ENCODE measurements at regions not wholly inside any gene's neighbourhood (a gene's known extent, or its start where the extent isn't known, plus 50 kb on each side); places are given as distances from the start of the nearest gene placed in this dataset.

- no peak overlapping the region for H2BK5ac ChIP-seq (ENCODE audit: low read length)
- no peak overlapping the region for H4K8ac ChIP-seq (ENCODE audit: low read depth, low read length)
- no peak overlapping the region for H3K4ac ChIP-seq (ENCODE audit: low read depth, low read length)
- no peak overlapping the region for H2BK120ac ChIP-seq (ENCODE audit: low read depth, low read length)
- H3K4me2 ChIP-seq (ENCODE audit: low read length), result no peak overlapping the region
- H3K36me3 ChIP-seq (ENCODE audit: control insufficient read depth, insufficient read depth, low read length), result no peaks in the 10 kb centered on the region
- H3K27me3 ChIP-seq (ENCODE audit: insufficient read depth, low read length, poor library complexity), result no peaks in the 10 kb centered on the region
- DNase-seq, result no peak
- H3K4me3 ChIP-seq (ENCODE audit: low read length), result no peak overlapping the region
- no peak overlapping the region for H4K5ac ChIP-seq (ENCODE audit: low read length)
- no peaks in the 10 kb centered on the region for H3K79me1 ChIP-seq (ENCODE audit: low read length)
- WGBS (ENCODE audit: extremely low coverage, insufficient coverage, low lambda C conversion rate), result no CpG with 5 or more reads among the region's 3 CpGs
- no peak overlapping the region for H3K18ac ChIP-seq (ENCODE audit: low read length)
- no peak overlapping the region for H3K23ac ChIP-seq (ENCODE audit: low read length)
- no peak overlapping the region for H2BK15ac ChIP-seq (replicated peaks; ENCODE audit: low read depth)
- no peak overlapping the region for H3K27ac ChIP-seq (ENCODE audit: low read depth, low read length)
- H2AK5ac ChIP-seq (ENCODE audit: low read length), result no peak overlapping the region
- H3K79me2 ChIP-seq (ENCODE audit: control insufficient read depth, insufficient read depth, low read length), result no peaks in the 10 kb centered on the region
- no peak overlapping the region for H3K56ac ChIP-seq (ENCODE audit: low read length)
- H3K9ac ChIP-seq (ENCODE audit: low read length), result no peak overlapping the region
- H3K4me1 ChIP-seq (ENCODE audit: control insufficient read depth, low read depth, low read length), result no peaks in the 10 kb centered on the region
Measured at GRCh38 chr14:80427101-80427500, 215.8 kb upstream of the DIO2 start.

DNA sequence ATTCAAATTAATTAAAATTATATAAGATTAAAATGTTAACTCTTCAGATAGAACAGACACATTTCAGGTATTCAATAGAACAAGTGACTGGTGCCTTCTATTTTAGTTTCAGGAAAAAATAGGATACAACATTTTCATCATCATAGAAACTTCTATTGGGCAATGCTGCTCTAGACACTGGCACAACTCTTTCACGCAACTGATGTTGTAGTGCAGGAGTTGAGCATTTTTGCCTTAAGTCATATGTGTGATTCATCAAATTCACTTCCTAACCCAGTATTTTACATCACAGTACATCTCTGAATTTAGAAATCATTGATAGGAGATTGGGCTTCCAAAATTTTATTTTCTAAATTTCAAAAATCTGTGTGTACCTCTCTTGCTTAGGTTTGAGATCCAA is 215.4 kb upstream of the DIO2 start:
- no peak overlapping the region for H3K27ac ChIP-seq (ENCODE audit: low read depth, low read length)
- H2AK5ac ChIP-seq (ENCODE audit: low read length), result no peak overlapping the region
- no peak overlapping the region for H2BK5ac ChIP-seq (ENCODE audit: low read length)
- WGBS (ENCODE audit: extremely low coverage, insufficient coverage, low lambda C conversion rate), result no CpG with 5 or more reads among the region's 1 CpG
- no peak overlapping the region for H3K4me2 ChIP-seq (ENCODE audit: low read length)
- H3K4me1 ChIP-seq (ENCODE audit: control insufficient read depth, low read depth, low read length), result no peaks in the 10 kb centered on the region
- no peak overlapping the region for H2BK120ac ChIP-seq (ENCODE audit: low read depth, low read length)
- no peak overlapping the region for H3K56ac ChIP-seq (ENCODE audit: low read length)
- H3K9ac ChIP-seq (ENCODE audit: low read length), result no peak overlapping the region
- no peaks in the 10 kb centered on the region for H3K79me1 ChIP-seq (ENCODE audit: low read length)
- H3K23ac ChIP-seq (ENCODE audit: low read length), result no peak overlapping the region
- no peak for DNase-seq
- H3K36me3 ChIP-seq (ENCODE audit: control insufficient read depth, insufficient read depth, low read length), result no peaks in the 10 kb centered on the region
- H3K79me2 ChIP-seq (ENCODE audit: control insufficient read depth, insufficient read depth, low read length), result no peaks in the 10 kb centered on the region
- H4K8ac ChIP-seq (ENCODE audit: low read depth, low read length), result no peak overlapping the region
- no peak overlapping the region for H3K4me3 ChIP-seq (ENCODE audit: low read length)
- no peaks in the 10 kb centered on the region for H3K27me3 ChIP-seq (ENCODE audit: insufficient read depth, low read length, poor library complexity)
- H4K5ac ChIP-seq (ENCODE audit: low read length), result no peak overlapping the region
- H3K4ac ChIP-seq (ENCODE audit: low read depth, low read length), result no peak overlapping the region
- no peak overlapping the region for H2BK15ac ChIP-seq (replicated peaks; ENCODE audit: low read depth)
- no peak overlapping the region for H3K18ac ChIP-seq (ENCODE audit: low read length)

DNA sequence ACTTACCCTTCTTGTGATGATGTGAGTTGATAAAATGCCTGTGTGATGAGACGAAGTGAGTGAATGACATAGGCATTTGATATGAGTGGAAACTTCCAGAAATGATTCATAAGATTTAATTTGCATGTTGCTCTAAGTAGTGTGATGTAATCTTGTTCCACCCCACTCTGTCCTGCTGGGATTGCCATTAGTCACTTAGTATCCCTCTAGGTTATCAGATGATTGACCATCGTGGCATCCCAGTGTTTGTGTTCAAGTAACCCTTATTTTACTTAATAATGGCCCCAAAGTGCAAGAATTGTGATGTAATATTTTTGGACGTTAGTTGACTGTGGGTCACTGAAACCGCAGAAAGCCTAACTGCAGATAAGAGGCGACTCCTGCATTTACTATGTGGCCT is 214.4 kb upstream of the DIO2 start:
- no peak overlapping the region for H4K8ac ChIP-seq (ENCODE audit: low read depth, low read length)
- H3K36me3 ChIP-seq (ENCODE audit: control insufficient read depth, insufficient read depth, low read length), result no peaks in the 10 kb centered on the region
- no peak overlapping the region for H3K4ac ChIP-seq (ENCODE audit: low read depth, low read length)
- no peaks in the 10 kb centered on the region for H3K4me1 ChIP-seq (ENCODE audit: control insufficient read depth, low read depth, low read length)
- DNase-seq, result peak; percentile 32
- no peak overlapping the region for H3K9ac ChIP-seq (ENCODE audit: low read length)
- no peak overlapping the region for H3K4me2 ChIP-seq (ENCODE audit: low read length)
- H3K23ac ChIP-seq (ENCODE audit: low read length), result no peak overlapping the region
- H2BK15ac ChIP-seq (replicated peaks; ENCODE audit: low read depth), result no peak overlapping the region
- no peak overlapping the region for H3K18ac ChIP-seq (ENCODE audit: low read length)
- H3K27ac ChIP-seq (ENCODE audit: low read depth, low read length), result no peak overlapping the region
- no peak overlapping the region for H2BK5ac ChIP-seq (ENCODE audit: low read length)
- no peak overlapping the region for H4K5ac ChIP-seq (ENCODE audit: low read length)
- H2AK5ac ChIP-seq (ENCODE audit: low read length), result no peak overlapping the region
- no CpG with 5 or more reads among the region's 5 CpGs for WGBS (ENCODE audit: extremely low coverage, insufficient coverage, low lambda C conversion rate)
- H3K79me2 ChIP-seq (ENCODE audit: control insufficient read depth, insufficient read depth, low read length), result no peaks in the 10 kb centered on the region
- no peaks in the 10 kb centered on the region for H3K79me1 ChIP-seq (ENCODE audit: low read length)
- no peak overlapping the region for H3K4me3 ChIP-seq (ENCODE audit: low read length)
- no peak overlapping the region for H3K56ac ChIP-seq (ENCODE audit: low read length)
- H2BK120ac ChIP-seq (ENCODE audit: low read depth, low read length), result no peak overlapping the region
- H3K27me3 ChIP-seq (ENCODE audit: insufficient read depth, low read length, poor library complexity), result no peaks in the 10 kb centered on the region

DNA sequence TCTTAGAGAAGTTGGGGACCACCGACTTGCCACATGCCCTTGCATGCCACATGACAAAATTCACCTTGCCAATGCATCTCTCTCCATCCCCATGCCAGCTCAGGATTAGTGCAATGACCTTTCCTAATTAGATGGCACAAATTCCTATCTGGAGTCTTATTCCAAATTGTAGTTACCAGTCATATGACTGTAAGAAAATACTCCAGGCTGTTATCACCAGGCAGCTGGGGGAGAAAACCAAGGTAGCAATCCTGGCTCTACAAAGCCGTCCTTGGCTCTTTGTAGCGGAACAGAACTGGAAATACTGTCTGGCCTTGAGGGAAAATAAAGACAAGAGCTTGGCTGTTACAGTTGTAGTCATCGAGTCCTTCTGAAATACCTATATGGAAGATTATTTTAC is 208.5 kb upstream of the DIO2 start:
- Histone ChIP-seq H2BK5ac (ENCODE audit: low read length) (no peak overlapping the region), H3K4me2 (ENCODE audit: low read length) (no peak overlapping the region), H3K27me3 (ENCODE audit: insufficient read depth, low read length, poor library complexity) (no peaks in the 10 kb centered on the region), H2BK15ac (replicated peaks; ENCODE audit: low read depth) (no peak overlapping the region), H3K79me1 (ENCODE audit: low read length) (no peaks in the 10 kb centered on the region), H4K5ac (ENCODE audit: low read length) (no peak overlapping the region), H2BK120ac (ENCODE audit: low read depth, low read length) (no peak overlapping the region), H4K8ac (ENCODE audit: low read depth, low read length) (no peak overlapping the region), H3K56ac (ENCODE audit: low read length) (no peak overlapping the region), H3K4ac (ENCODE audit: low read depth, low read length) (no peak overlapping the region), H2AK5ac (ENCODE audit: low read length) (no peak overlapping the region), H3K18ac (ENCODE audit: low read length) (no peak overlapping the region), H3K79me2 (ENCODE audit: control insufficient read depth, insufficient read depth, low read length) (no peaks in the 10 kb centered on the region), H3K23ac (ENCODE audit: low read length) (no peak overlapping the region), H3K9ac (ENCODE audit: low read length) (no peak overlapping the region), H3K4me3 (ENCODE audit: low read length) (no peak overlapping the region), H3K27ac (ENCODE audit: low read depth, low read length) (no peak overlapping the region), H3K4me1 (ENCODE audit: control insufficient read depth, low read depth, low read length) (no peaks in the 10 kb centered on the region), H3K36me3 (ENCODE audit: control insufficient read depth, insufficient read depth, low read length) (no peaks in the 10 kb centered on the region)
- no peak for DNase-seq
- no CpG with 5 or more reads among the region's 4 CpGs for WGBS (ENCODE audit: extremely low coverage, insufficient coverage, low lambda C conversion rate)

DNA sequence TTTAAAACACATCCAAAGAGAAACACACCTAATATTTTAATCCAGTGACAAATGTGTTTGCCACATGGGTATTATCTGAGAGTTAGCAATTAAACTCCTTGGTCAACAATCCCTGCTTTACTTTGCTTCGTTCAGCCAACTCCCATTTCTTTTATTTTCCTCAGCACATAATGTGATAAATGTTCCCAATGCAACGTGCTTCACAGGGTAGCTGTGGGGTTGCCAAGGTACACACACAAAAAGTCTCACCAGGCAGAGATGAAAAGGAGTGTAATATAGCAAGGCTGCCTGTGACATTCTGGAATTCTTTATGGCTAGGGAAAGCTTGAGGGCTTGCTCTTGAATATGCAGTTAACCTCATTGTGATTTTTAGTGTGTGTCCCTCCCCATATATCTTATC is 208.0 kb upstream of the DIO2 start:
- no peak overlapping the region for H3K4ac ChIP-seq (ENCODE audit: low read depth, low read length)
- no peaks in the 10 kb centered on the region for H3K4me1 ChIP-seq (ENCODE audit: control insufficient read depth, low read depth, low read length)
- no peak overlapping the region for H2BK120ac ChIP-seq (ENCODE audit: low read depth, low read length)
- H3K9ac ChIP-seq (ENCODE audit: low read length), result no peak overlapping the region
- H3K27me3 ChIP-seq (ENCODE audit: insufficient read depth, low read length, poor library complexity), result no peaks in the 10 kb centered on the region
- no peak overlapping the region for H3K4me2 ChIP-seq (ENCODE audit: low read length)
- H3K79me2 ChIP-seq (ENCODE audit: control insufficient read depth, insufficient read depth, low read length), result no peaks in the 10 kb centered on the region
- no peaks in the 10 kb centered on the region for H3K79me1 ChIP-seq (ENCODE audit: low read length)
- no peak overlapping the region for H2AK5ac ChIP-seq (ENCODE audit: low read length)
- DNase-seq, result no peak
- no CpG with 5 or more reads among the region's 2 CpGs for WGBS (ENCODE audit: extremely low coverage, insufficient coverage, low lambda C conversion rate)
- no peak overlapping the region for H2BK15ac ChIP-seq (replicated peaks; ENCODE audit: low read depth)
- no peak overlapping the region for H3K4me3 ChIP-seq (ENCODE audit: low read length)
- no peak overlapping the region for H3K27ac ChIP-seq (ENCODE audit: low read depth, low read length)
- no peak overlapping the region for H4K5ac ChIP-seq (ENCODE audit: low read length)
- no peaks in the 10 kb centered on the region for H3K36me3 ChIP-seq (ENCODE audit: control insufficient read depth, insufficient read depth, low read length)
- H3K23ac ChIP-seq (ENCODE audit: low read length), result no peak overlapping the region
- H2BK5ac ChIP-seq (ENCODE audit: low read length), result no peak overlapping the region
- H3K18ac ChIP-seq (ENCODE audit: low read length), result no peak overlapping the region
- H3K56ac ChIP-seq (ENCODE audit: low read length), result no peak overlapping the region
- H4K8ac ChIP-seq (ENCODE audit: low read depth, low read length), result no peak overlapping the region

GRCh38 chr14:80415636-80416035 is 204.3 kb upstream of the DIO2 start:
- DNase-seq, result no peak
- H4K5ac ChIP-seq (ENCODE audit: low read length), result no peak overlapping the region
- no peak overlapping the region for H2AK5ac ChIP-seq (ENCODE audit: low read length)
- H3K4me3 ChIP-seq (ENCODE audit: low read length), result no peak overlapping the region
- H3K4me1 ChIP-seq (ENCODE audit: control insufficient read depth, low read depth, low read length), result no peaks in the 10 kb centered on the region
- H3K4ac ChIP-seq (ENCODE audit: low read depth, low read length), result no peak overlapping the region
- H3K79me1 ChIP-seq (ENCODE audit: low read length), result no peaks in the 10 kb centered on the region
- no peaks in the 10 kb centered on the region for H3K36me3 ChIP-seq (ENCODE audit: control insufficient read depth, insufficient read depth, low read length)
- H2BK120ac ChIP-seq (ENCODE audit: low read depth, low read length), result no peak overlapping the region
- no peak overlapping the region for H3K9ac ChIP-seq (ENCODE audit: low read length)
- H3K27ac ChIP-seq (ENCODE audit: low read depth, low read length), result no peak overlapping the region
- H3K4me2 ChIP-seq (ENCODE audit: low read length), result no peak overlapping the region
- H3K56ac ChIP-seq (ENCODE audit: low read length), result no peak overlapping the region
- H3K23ac ChIP-seq (ENCODE audit: low read length), result no peak overlapping the region
- WGBS (ENCODE audit: extremely low coverage, insufficient coverage, low lambda C conversion rate), result 100% methylated on average over 1 of the region's 4 CpGs
- H2BK15ac ChIP-seq (replicated peaks; ENCODE audit: low read depth), result no peak overlapping the region
- H3K18ac ChIP-seq (ENCODE audit: low read length), result no peak overlapping the region
- no peak overlapping the region for H2BK5ac ChIP-seq (ENCODE audit: low read length)
- no peaks in the 10 kb centered on the region for H3K27me3 ChIP-seq (ENCODE audit: insufficient read depth, low read length, poor library complexity)
- no peak overlapping the region for H4K8ac ChIP-seq (ENCODE audit: low read depth, low read length)
- no peaks in the 10 kb centered on the region for H3K79me2 ChIP-seq (ENCODE audit: control insufficient read depth, insufficient read depth, low read length)
